Ureter (tissue), 1 donor: ENCODE measurements at regions not wholly inside any gene's neighbourhood (a gene's known extent, or its start where the extent isn't known, plus 50 kb on each side); places are given as distances from the start of the nearest gene placed in this dataset.

Source experiments
- DNase-seq: peaks from one replicate; pipeline ENCODE4 v3.0.0-alpha.2; 2020; ENCODE audit warnings: low spot score
- donor health status: DM: yes; HTN: yes; CAD: no.

GRCh38 chr4:148757171-148757570 lies 315.0 kb upstream of the NR3C2 start:
- DNase-seq = no peak

- no peak for DNase-seq
Observed at GRCh38 chr4:148749403-148749802, 307.2 kb upstream of the NR3C2 start.

GRCh38 chr4:148747721-148748268 lies 305.6 kb upstream of the NR3C2 start:
- no peak for DNase-seq

- DNase-seq = no peak
Observed at GRCh38 chr4:148740701-148741100, 298.5 kb upstream of the NR3C2 start.

- DNase-seq = no peak
Observed at GRCh38 chr4:148737061-148737770, 295.0 kb upstream of the NR3C2 start.

GRCh38 chr4:148735432-148736155 lies 293.4 kb upstream of the NR3C2 start:
- no peak for DNase-seq

GRCh38 chr4:148730766-148731165 lies 288.6 kb upstream of the NR3C2 start:
- DNase-seq = no peak

GRCh38 chr4:148730082-148730640 lies 287.9 kb upstream of the NR3C2 start:
- DNase-seq = no peak

- DNase-seq = no peak
Observed at GRCh38 chr4:148717988-148718387, 275.8 kb upstream of the NR3C2 start.

- no peak for DNase-seq
Observed at GRCh38 chr4:148716431-148717052, 274.3 kb upstream of the NR3C2 start.

GRCh38 chr4:148704291-148704690 lies 262.1 kb upstream of the NR3C2 start:
- no peak for DNase-seq

GRCh38 chr4:148694702-148695101 lies 252.5 kb upstream of the NR3C2 start:
- DNase-seq = no peak

GRCh38 chr4:148693913-148694649 lies 251.9 kb upstream of the NR3C2 start:
- DNase-seq = no peak

GRCh38 chr4:148692242-148692641 lies 250.0 kb upstream of the NR3C2 start:
- DNase-seq = no peak

- no peak for DNase-seq
Observed at GRCh38 chr4:148686449-148686848, 244.2 kb upstream of the NR3C2 start.

- DNase-seq = no peak
Observed at GRCh38 chr4:148684638-148685037, 242.4 kb upstream of the NR3C2 start.

- no peak for DNase-seq
Observed at GRCh38 chr4:148680884-148681283, 238.7 kb upstream of the NR3C2 start.

GRCh38 chr4:148676344-148676743 lies 234.1 kb upstream of the NR3C2 start:
- no peak for DNase-seq

- no peak for DNase-seq
Observed at GRCh38 chr4:148674876-148675275, 232.7 kb upstream of the NR3C2 start.

GRCh38 chr4:148664636-148665035 lies 222.4 kb upstream of the NR3C2 start:
- no peak for DNase-seq

- DNase-seq = no peak
Observed at GRCh38 chr4:148654131-148654530, 211.9 kb upstream of the NR3C2 start.

GRCh38 chr4:148653681-148654080 lies 211.5 kb upstream of the NR3C2 start:
- DNase-seq = no peak
